ENCODE measurements at regions not wholly inside any gene's neighbourhood (a gene's known extent, or its start where the extent isn't known, plus 50 kb on each side); places are given as distances from the start of the nearest gene placed in this dataset.

DNA sequence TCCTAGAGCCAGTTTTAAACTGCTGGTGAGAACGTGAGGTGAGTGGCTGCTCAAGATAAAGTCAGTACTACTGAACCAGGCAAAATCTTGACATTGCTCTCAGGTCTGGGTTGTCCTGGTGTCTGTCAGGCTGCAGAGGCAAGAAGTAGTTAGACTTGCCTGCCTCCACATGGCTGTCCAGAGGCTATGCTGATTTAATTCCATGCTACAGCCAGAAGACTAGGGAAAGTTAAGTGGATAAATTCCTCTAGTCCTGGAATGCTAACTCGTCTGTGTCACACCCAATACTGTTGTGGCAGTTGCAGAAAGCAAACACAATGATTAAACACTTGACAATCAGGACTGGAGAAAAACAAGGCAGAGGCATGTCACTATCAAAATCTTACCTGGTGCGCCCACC is 118.9 kb downstream of the ACER2 start:
- H3K4me3 ChIP-seq = no peak overlapping the region
- no peaks in the 10 kb centered on the region for H3K36me3 ChIP-seq
- H3K27ac ChIP-seq = no peak overlapping the region
- no peaks in the 10 kb centered on the region for H3K9me3 ChIP-seq
- DNase-seq (ENCODE audit: low spot score) (no peak), ATAC-seq (ENCODE audit: insufficient number of reproducible peaks, low FRiP score, low read depth) (no peak)
- TF ChIP-seq, protein P1, sequence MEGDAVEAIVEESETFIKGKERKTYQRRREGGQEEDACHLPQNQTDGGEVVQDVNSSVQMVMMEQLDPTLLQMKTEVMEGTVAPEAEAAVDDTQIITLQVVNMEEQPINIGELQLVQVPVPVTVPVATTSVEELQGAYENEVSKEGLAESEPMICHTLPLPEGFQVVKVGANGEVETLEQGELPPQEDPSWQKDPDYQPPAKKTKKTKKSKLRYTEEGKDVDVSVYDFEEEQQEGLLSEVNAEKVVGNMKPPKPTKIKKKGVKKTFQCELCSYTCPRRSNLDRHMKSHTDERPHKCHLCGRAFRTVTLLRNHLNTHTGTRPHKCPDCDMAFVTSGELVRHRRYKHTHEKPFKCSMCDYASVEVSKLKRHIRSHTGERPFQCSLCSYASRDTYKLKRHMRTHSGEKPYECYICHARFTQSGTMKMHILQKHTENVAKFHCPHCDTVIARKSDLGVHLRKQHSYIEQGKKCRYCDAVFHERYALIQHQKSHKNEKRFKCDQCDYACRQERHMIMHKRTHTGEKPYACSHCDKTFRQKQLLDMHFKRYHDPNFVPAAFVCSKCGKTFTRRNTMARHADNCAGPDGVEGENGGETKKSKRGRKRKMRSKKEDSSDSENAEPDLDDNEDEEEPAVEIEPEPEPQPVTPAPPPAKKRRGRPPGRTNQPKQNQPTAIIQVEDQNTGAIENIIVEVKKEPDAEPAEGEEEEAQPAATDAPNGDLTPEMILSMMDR (IDR thresholded peaks at IDR 0.05) = no peak
- H3K4me1 ChIP-seq (ENCODE audit: control insufficient read depth in 1 of 2, low read depth in 2 of 2) = no peaks in the 10 kb centered on the region
- H3K27me3 ChIP-seq (replicated peaks; ENCODE audit: insufficient read depth) = no peaks in the 10 kb centered on the region

DNA sequence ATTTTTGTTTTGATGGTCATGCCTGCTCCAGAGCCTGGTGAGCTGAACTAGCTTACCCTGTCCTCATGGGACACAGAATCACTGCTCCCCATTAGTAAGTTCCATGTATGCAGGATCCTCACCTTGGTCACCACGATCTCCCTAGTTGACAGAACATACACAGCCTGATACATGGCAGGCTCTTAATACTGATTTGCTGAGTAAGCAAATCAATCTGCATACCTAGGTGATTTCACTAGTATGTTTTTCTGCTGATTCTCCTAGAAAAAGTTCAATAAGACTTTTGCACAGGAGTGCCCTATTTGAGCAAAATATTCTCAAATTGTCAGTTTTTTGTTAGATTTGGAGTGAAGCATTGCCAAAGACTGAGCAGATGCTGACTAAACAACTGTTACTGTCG is 113.7 kb downstream of the ACER2 start:
- H3K4me3 ChIP-seq = no peak overlapping the region
- H3K36me3 ChIP-seq = no peaks in the 10 kb centered on the region
- H3K9me3 ChIP-seq = no peaks in the 10 kb centered on the region
- H3K27ac ChIP-seq = no peak overlapping the region
- no peaks in the 10 kb centered on the region for H3K27me3 ChIP-seq (replicated peaks; ENCODE audit: insufficient read depth)
- DNase-seq (ENCODE audit: low spot score) (no peak), ATAC-seq (ENCODE audit: insufficient number of reproducible peaks, low FRiP score, low read depth) (no peak)
- TF ChIP-seq, protein P1 (IDR thresholded peaks at IDR 0.05) = no peak
- H3K4me1 ChIP-seq (ENCODE audit: control insufficient read depth in 1 of 2, low read depth in 2 of 2) = no peaks in the 10 kb centered on the region

DNA sequence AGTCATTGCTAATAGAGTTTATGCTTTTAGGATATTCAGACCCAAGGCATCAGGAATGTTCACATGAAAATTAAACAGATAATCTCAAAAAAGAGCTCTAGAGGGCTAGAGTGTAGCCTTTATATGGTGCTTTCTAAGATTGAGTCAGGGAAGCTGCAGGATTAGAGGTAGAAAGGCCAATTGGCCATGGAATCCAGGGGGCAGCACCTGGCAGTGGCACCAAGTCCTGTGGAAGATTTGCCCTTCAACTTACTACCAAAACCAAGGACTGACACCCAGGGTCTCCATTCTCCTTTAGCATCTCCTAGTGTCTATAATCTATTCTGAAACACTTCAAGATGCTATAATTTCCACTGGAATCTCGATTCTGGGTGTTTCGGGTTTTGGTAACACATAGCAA is 112.4 kb downstream of the ACER2 start:
- no peaks in the 10 kb centered on the region for H3K27me3 ChIP-seq (replicated peaks; ENCODE audit: insufficient read depth)
- ATAC-seq (ENCODE audit: insufficient number of reproducible peaks, low FRiP score, low read depth) (no peak), DNase-seq (ENCODE audit: low spot score) (no peak)
- H3K4me3 ChIP-seq = no peak overlapping the region
- H3K27ac ChIP-seq = no peak overlapping the region
- no peaks in the 10 kb centered on the region for H3K36me3 ChIP-seq
- TF ChIP-seq, protein P1 (IDR thresholded peaks at IDR 0.05) = no peak
- H3K9me3 ChIP-seq = no peaks in the 10 kb centered on the region
- H3K4me1 ChIP-seq (ENCODE audit: control insufficient read depth in 1 of 2, low read depth in 2 of 2) = no peaks in the 10 kb centered on the region

DNA sequence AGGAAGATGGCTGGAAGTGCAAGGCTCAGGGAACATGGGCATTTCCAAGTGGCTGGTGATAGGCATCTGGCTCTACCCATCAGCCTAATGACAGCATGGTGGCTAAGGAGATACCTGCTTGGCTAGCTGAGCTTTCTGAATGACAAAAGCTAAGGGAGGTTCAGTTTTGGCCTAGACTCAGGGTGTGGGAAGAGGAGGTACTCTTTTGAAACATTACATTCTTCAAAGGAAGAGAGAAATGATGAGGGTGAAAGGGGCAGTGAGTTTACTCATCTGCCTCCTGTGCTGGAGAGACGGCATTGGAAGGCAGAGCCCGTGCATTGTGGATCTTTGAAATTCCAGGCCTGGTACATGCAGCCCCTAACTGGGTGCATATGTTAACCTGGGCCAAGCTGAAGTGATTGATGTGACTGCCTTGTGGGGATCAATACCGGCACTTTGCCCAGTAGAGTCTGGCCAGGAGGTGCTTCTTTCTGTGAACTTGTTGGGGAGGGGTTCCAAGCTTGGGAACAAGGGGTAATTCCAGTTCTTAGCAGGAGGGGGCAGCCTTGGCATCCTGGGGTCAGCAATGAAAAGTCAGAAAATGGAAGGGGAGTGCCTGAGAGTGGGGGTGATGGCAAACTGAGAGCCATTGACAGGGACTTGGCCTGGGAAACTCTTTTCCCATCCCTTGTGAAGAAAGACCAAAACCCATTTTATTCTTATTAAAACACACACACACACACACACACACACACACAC is 108.6 kb downstream of the ACER2 start:
- ATAC-seq (ENCODE audit: insufficient number of reproducible peaks, low FRiP score, low read depth) (no peak), DNase-seq (ENCODE audit: low spot score) (no peak)
- H3K27me3 ChIP-seq (replicated peaks; ENCODE audit: insufficient read depth) = no peaks in the 10 kb centered on the region
- no peak overlapping the region for H3K27ac ChIP-seq
- no peak overlapping the region for H3K4me3 ChIP-seq
- H3K4me1 ChIP-seq (ENCODE audit: control insufficient read depth in 1 of 2, low read depth in 2 of 2) = peaks cover 0 to 5% of the 10 kb centered on the region in 2 donors
- H3K9me3 ChIP-seq = no peaks in the 10 kb centered on the region
- TF ChIP-seq, protein P1 (IDR thresholded peaks at IDR 0.05) = no peak
- no peaks in the 10 kb centered on the region for H3K36me3 ChIP-seq

DNA sequence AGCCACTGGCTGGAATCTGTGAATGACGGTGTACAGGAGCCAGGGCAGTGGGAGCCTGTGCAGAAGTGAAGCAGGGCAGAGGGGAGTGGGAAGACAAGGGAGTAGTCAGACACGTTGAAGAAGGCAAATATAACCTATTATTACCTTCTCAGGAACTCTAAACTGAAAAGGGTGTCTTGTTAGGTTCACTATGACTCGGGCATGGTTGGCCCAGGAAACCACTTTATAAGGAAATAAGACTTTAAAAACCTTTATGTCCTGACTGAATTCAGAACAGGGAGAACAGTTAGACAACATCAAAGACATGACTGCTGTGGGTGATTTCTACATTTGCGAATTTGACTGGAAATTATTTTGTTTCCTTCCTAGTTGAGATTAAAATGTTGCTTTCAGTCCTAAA is 107.5 kb downstream of the ACER2 start:
- Histone ChIP-seq H3K9me3 (no peaks in the 10 kb centered on the region), H3K36me3 (no peaks in the 10 kb centered on the region), H3K4me1 (ENCODE audit: control insufficient read depth in 1 of 2, low read depth in 2 of 2) (peaks cover 0 to 5% of the 10 kb centered on the region in 2 donors), H3K27me3 (replicated peaks; ENCODE audit: insufficient read depth) (no peaks in the 10 kb centered on the region), H3K4me3 (no peak overlapping the region), H3K27ac (no peak overlapping the region)
- ATAC-seq (ENCODE audit: insufficient number of reproducible peaks, low FRiP score, low read depth) (no peak), DNase-seq (ENCODE audit: low spot score) (no peak)
- TF ChIP-seq, protein P1 (IDR thresholded peaks at IDR 0.05) = no peak
